ENCODE measurements at regions not wholly inside any gene's neighbourhood (a gene's known extent, or its start where the extent isn't known, plus 50 kb on each side); places are given as distances from the start of the nearest gene placed in this dataset.

DNA sequence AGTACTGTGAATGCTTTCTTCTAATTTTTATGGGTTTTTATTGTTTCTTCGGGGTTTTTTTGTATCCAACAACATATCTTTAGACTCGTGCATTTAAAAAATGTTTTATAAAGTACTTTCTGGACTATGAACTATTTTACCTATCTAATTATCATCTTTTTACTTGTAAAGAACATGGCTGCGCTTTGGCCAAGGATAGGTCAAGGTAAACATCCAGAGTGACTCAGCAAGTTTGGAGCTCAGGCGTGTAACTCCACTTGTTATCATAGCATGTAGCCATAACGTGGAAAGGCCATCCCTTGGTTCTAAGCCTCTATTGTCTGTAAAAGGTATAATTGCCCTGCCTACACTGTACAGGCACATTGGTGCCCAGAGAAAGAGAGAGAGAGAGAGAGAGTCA, 818.0 kb upstream of the GOT2 start:
- no peaks in the 10 kb centered on the region for H3K4me1 ChIP-seq
- DNase-seq, result no peak
- WGBS, 5 donors, result 69 to 82% (median 79%) methylated on average over 5 of the region's 5 CpGs
- H3K36me3 ChIP-seq, result no peaks in the 10 kb centered on the region
- no peak for TF ChIP-seq POLR2AphosphoS5 (IDR thresholded peaks at IDR 0.05)
- no peak for TF ChIP-seq POLR2A (IDR thresholded peaks at IDR 0.05)
- TF ChIP-seq, protein P1, sequence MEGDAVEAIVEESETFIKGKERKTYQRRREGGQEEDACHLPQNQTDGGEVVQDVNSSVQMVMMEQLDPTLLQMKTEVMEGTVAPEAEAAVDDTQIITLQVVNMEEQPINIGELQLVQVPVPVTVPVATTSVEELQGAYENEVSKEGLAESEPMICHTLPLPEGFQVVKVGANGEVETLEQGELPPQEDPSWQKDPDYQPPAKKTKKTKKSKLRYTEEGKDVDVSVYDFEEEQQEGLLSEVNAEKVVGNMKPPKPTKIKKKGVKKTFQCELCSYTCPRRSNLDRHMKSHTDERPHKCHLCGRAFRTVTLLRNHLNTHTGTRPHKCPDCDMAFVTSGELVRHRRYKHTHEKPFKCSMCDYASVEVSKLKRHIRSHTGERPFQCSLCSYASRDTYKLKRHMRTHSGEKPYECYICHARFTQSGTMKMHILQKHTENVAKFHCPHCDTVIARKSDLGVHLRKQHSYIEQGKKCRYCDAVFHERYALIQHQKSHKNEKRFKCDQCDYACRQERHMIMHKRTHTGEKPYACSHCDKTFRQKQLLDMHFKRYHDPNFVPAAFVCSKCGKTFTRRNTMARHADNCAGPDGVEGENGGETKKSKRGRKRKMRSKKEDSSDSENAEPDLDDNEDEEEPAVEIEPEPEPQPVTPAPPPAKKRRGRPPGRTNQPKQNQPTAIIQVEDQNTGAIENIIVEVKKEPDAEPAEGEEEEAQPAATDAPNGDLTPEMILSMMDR (IDR thresholded peaks at IDR 0.05 in 8 of 11, conservative IDR thresholded peaks at IDR 0.05 in 3 of 11), result no peak
- H3K9me3 ChIP-seq, result peaks cover 0 to 4% (median 0%) of the 10 kb centered on the region in 8 donors
- no peak overlapping the region for H3K4me3 ChIP-seq
- H3K27ac ChIP-seq, result no peak overlapping the region
- intact Hi-C loops (cut with DNase I; ENCODE audit: low total_unique reads), result no loop called here
- no peaks in the 10 kb centered on the region for H3K27me3 ChIP-seq (replicated peaks in 1 of 7)

DNA sequence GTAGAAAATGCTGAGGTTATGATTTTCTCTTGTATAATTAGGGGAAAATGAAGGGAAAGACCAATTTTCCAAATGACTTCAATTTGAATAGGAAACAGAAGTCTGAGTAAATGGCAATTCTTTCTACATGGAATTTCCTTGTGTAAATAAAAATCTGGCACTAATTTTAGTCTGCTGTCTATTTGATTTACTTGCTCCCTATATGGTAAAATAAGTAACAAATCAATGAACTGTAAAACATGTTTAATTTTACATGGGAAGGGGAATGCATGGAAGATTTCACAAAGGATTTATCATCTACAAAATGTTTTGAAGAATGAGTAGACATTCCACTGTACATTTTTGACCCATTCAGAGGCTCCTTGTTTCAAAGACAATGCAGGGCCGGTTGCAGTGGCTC, 811.6 kb upstream of the GOT2 start:
- 77 to 91% (median 80%) methylated on average over 1 of the region's 1 CpG for WGBS, 5 donors
- intact Hi-C loops (cut with DNase I; ENCODE audit: low total_unique reads), result no loop called here
- no peak overlapping the region for H3K4me3 ChIP-seq
- H3K9me3 ChIP-seq, result no peaks in the 10 kb centered on the region
- H3K27ac ChIP-seq, result no peak overlapping the region
- TF ChIP-seq, protein P1 (IDR thresholded peaks at IDR 0.05 in 8 of 11, conservative IDR thresholded peaks at IDR 0.05 in 3 of 11), result no peak
- TF ChIP-seq POLR2AphosphoS5 (IDR thresholded peaks at IDR 0.05) (no peak), POLR2A (IDR thresholded peaks at IDR 0.05) (no peak)
- no peak for DNase-seq
- H3K27me3 ChIP-seq (replicated peaks in 1 of 7), result no peaks in the 10 kb centered on the region
- no peaks in the 10 kb centered on the region for H3K4me1 ChIP-seq
- no peaks in the 10 kb centered on the region for H3K36me3 ChIP-seq

DNA sequence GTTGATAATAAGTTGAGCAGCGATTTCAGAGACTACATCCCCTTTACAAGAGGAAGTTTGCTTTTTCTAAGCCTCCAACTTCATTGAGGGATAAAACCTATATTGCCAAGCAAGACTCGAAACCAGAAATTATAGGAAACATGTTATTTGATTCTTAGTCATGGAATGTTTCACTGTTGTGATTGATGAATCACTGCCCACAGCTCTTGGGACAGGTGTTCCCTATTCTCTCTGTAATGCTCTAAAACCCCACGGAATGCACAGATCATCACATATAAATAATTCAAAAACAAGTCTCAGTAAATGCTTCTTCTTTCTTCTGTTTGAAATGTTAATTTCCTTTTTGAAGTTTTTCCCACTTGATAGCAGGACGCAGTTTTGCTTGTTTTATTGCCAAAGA, 809.5 kb upstream of the GOT2 start:
- DNase-seq, result no peak
- TF ChIP-seq, protein P1 (IDR thresholded peaks at IDR 0.05 in 8 of 11, conservative IDR thresholded peaks at IDR 0.05 in 3 of 11), result no peak
- TF ChIP-seq POLR2AphosphoS5 (IDR thresholded peaks at IDR 0.05) (no peak), POLR2A (IDR thresholded peaks at IDR 0.05) (no peak)
- H3K27ac ChIP-seq, result no peak overlapping the region
- H3K36me3 ChIP-seq, result no peaks in the 10 kb centered on the region
- no peaks in the 10 kb centered on the region for H3K27me3 ChIP-seq (replicated peaks in 1 of 7)
- no peaks in the 10 kb centered on the region for H3K4me1 ChIP-seq
- intact Hi-C loops (cut with DNase I; ENCODE audit: low total_unique reads), result no loop called here
- WGBS, 5 donors, result 54 to 81% (median 71%) methylated on average over 4 of the region's 4 CpGs
- H3K4me3 ChIP-seq, result no peak overlapping the region
- H3K9me3 ChIP-seq, result peaks cover 0 to 4% (median 0%) of the 10 kb centered on the region in 8 donors

GRCh38 chr16:59540621-59541020, 806.5 kb upstream of the GOT2 start:
- no peak for DNase-seq
- intact Hi-C loops (cut with DNase I; ENCODE audit: low total_unique reads), result no loop called here
- Histone ChIP-seq H3K4me1 (no peaks in the 10 kb centered on the region), H3K9me3 (peaks cover 0 to 12% (median 4%) of the 10 kb centered on the region in 8 donors), H3K4me3 (no peak overlapping the region), H3K27me3 (replicated peaks in 1 of 7) (no peaks in the 10 kb centered on the region), H3K27ac (no peak overlapping the region), H3K36me3 (no peaks in the 10 kb centered on the region)
- WGBS, 5 donors, result 69 to 84% (median 79%) methylated on average over 8 of the region's 8 CpGs
- TF ChIP-seq POLR2AphosphoS5 (IDR thresholded peaks at IDR 0.05) (no peak), POLR2A (IDR thresholded peaks at IDR 0.05) (no peak)
- TF ChIP-seq, protein P1 (IDR thresholded peaks at IDR 0.05 in 8 of 11, conservative IDR thresholded peaks at IDR 0.05 in 3 of 11), result no peak
